Activated CD4-positive, alpha-beta T cell treated with anti-CD3 and anti-CD28 coated beads for 4 hours (primary cell): ENCODE measurements at regions not wholly inside any gene's neighbourhood (a gene's known extent, or its start where the extent isn't known, plus 50 kb on each side); places are given as distances from the start of the nearest gene placed in this dataset.

Source experiments
- DNase-seq, 2 donors: peaks; one replicate each; pipeline ENCODE4 v3.0.0-alpha.2; 2020

- no peak for DNase-seq
Measured at GRCh38 chr2:129653246-129653645, 326.2 kb upstream of the RAB6C start.

GRCh38 chr2:129654331-129654730, 325.1 kb upstream of the RAB6C start:
- DNase-seq, result no peak

GRCh38 chr2:129656081-129656598, 323.3 kb upstream of the RAB6C start:
- no peak for DNase-seq

- DNase-seq, result no peak
Measured at GRCh38 chr2:129658430-129658829, 321.0 kb upstream of the RAB6C start.

GRCh38 chr2:129661935-129662334, 317.5 kb upstream of the RAB6C start:
- no peak for DNase-seq

GRCh38 chr2:129667577-129667976, 311.9 kb upstream of the RAB6C start:
- no peak for DNase-seq

GRCh38 chr2:129672521-129672920, 306.9 kb upstream of the RAB6C start:
- DNase-seq, result no peak

GRCh38 chr2:129673234-129673633, 306.2 kb upstream of the RAB6C start:
- no peak for DNase-seq

GRCh38 chr2:129673847-129674711, 305.4 kb upstream of the RAB6C start:
- DNase-seq, result no peak

- DNase-seq, result no peak
Measured at GRCh38 chr2:129678751-129679150, 300.7 kb upstream of the RAB6C start.

GRCh38 chr2:129681788-129682187, 297.7 kb upstream of the RAB6C start:
- no peak for DNase-seq

- DNase-seq, result no peak
Measured at GRCh38 chr2:129689653-129690448, 289.6 kb upstream of the RAB6C start.

GRCh38 chr2:129695496-129695895, 284.0 kb upstream of the RAB6C start:
- no peak for DNase-seq

GRCh38 chr2:129698593-129698992, 280.9 kb upstream of the RAB6C start:
- DNase-seq, result no peak

GRCh38 chr2:129699781-129700573, 279.5 kb upstream of the RAB6C start:
- no peak for DNase-seq

- no peak for DNase-seq
Measured at GRCh38 chr2:129702416-129703176, 276.9 kb upstream of the RAB6C start.

GRCh38 chr2:129705085-129705484, 274.4 kb upstream of the RAB6C start:
- DNase-seq, result no peak

GRCh38 chr2:129707800-129708199, 271.7 kb upstream of the RAB6C start:
- no peak for DNase-seq

GRCh38 chr2:129708221-129708967, 271.1 kb upstream of the RAB6C start:
- DNase-seq, result no peak

- no peak for DNase-seq
Measured at GRCh38 chr2:129709001-129709955, 270.2 kb upstream of the RAB6C start.
